Heart right ventricle (tissue), 16 donors: ENCODE measurements at regions not wholly inside any gene's neighbourhood (a gene's known extent, or its start where the extent isn't known, plus 50 kb on each side); places are given as distances from the start of the nearest gene placed in this dataset.

Experiments
- ATAC-seq, 8 donors: fragments of 200-7000 bp; cut with Tn5 transposase; one replicate each; pipeline ENCODE4 v1.9.1; 2020; ENCODE audit warnings: mild to moderate bottlenecking in 8 of 8, moderate library complexity in 8 of 8, moderate number of reproducible peaks in 1 of 8
- DNase-seq, 2 donors: peaks; one replicate each; pipeline ENCODE4 v3.0.0-alpha.2; 2020
- H3K27ac ChIP-seq, 10 donors: fragments of 200-600 bp; sonication (generic) in 2 of 10; one replicate each; pipeline versions ENCODE4 v1.5.0 to v1.8.0; 2020 to 2022; ENCODE audit warnings: mild to moderate bottlenecking in 3 of 10
- H3K27me3 ChIP-seq, 7 donors: fragments of 200-600 bp; one replicate each; pipeline ENCODE4 v1.8.0; 2021 to 2022; ENCODE audit warnings: mild to moderate bottlenecking in 2 of 7
- H3K36me3 ChIP-seq, 9 donors: fragments of 200-600 bp; sonication (generic) in 1 of 9; one replicate each; pipeline versions ENCODE4 v1.5.0 to v1.8.0; 2020 to 2022; ENCODE audit warnings: mild to moderate bottlenecking in 2 of 9
- H3K4me1 ChIP-seq, 9 donors: fragments of 200-600 bp; sonication (generic) in 1 of 9; one replicate each; pipeline versions ENCODE4 v1.5.0 to v1.8.0; 2020 to 2022; ENCODE audit warnings: mild to moderate bottlenecking in 4 of 9
- H3K4me3 ChIP-seq, 10 donors: fragments of 200-600 bp; sonication (generic) in 2 of 10; one replicate each; pipeline versions ENCODE4 v1.5.0 to v1.8.0; 2020 to 2022; ENCODE audit warnings: mild to moderate bottlenecking in 7 of 10, moderate library complexity in 2 of 10
- H3K9me3 ChIP-seq, 11 donors: fragments of 200-600 bp in 10 of 11; sonication (generic) in 2 of 11; one replicate each; pipeline versions ENCODE4 v1.5.0 to v1.8.0; 2013 to 2022; ENCODE audit warnings: mild to moderate bottlenecking in 2 of 11, control low read depth in 1 of 11, moderate library complexity in 1 of 11
- CTCF ChIP-seq, 9 donors: fragments of 200-600 bp; sonication (generic) in 2 of 9; IDR thresholded peaks; one replicate each; pipeline versions ENCODE4 v1.5.0 to v1.8.0; 2021 to 2022; ENCODE audit warnings: antibody characterized with exemption in 9 of 9, mild to moderate bottlenecking in 5 of 9, moderate library complexity in 1 of 9
- WGBS, 2 donors: extraction: QIAGEN DNeasy Blood & Tissue Kit; methylation state at CpG; one replicate each; pipeline ENCODE4 v1.1.7; 2013; ENCODE audit warnings: inconsistent platforms in 1 of 2; 5-methylcytosine and 5-hydroxymethylcytosine counted together
- intact Hi-C, 10 donors: fragments of 100-400 bp; cut with DNase I; formaldehyde crosslinking; loops; one replicate each; pipeline versions ENCODE4 v1.11.1 to v1.14.2; 2022
- donor health status: Arrhythmogenic right ventricular cardiomyopathy.
- donor health status: ischemic (EF 13 %, LVEDD 7.1; RV severe dilation, severe dysfunction).
- donor health status: healthy with polysubstance abuse.
- donor health status: DM: no; HTN: yes; CAD: no.
- donor health status: DM: no; HTN: no; CAD: no.
- donor health status: ischemic (EF 25% LVEDD 6.9; RV normal size, moderate dysfunction).
- donor health status: ischemic (EF 25% LVEDD 5.7; RV mildly dilated, moderate dysfunction).
- donor health status: healthy.
- donor health status: DM: yes; HTN: yes; CAD: no.
- donor health status: Ischemic cardiomyopathy.
- donor health status: ischemic (EF 35%, LVEDD 5.7; RV mildly dilated, moderate dysfunction).
- donor health status: nonischemic (EF 11% LVEDD 7.7; RV severe dilation, severe dysfunction).
- donor health status: DM: yes; HTN: yes; CAD: no.
- donor health status: PGD.
- donor health status: ischemic (EF 29% LVEDD 5.4; RV normal size, mild dysfunction).
- donor health status: nonischemic (EF 23%, LVEDD 6.1; RV moderate dilation, normal function).

- peaks cover 0 to 5% (median 0%) of the 10 kb centered on the region in 7 donors for H3K27me3 ChIP-seq
- H3K4me1 ChIP-seq = no peaks in the 10 kb centered on the region
- no peak for ATAC-seq
- no peaks in the 10 kb centered on the region for H3K36me3 ChIP-seq
- no peak for TF ChIP-seq CTCF (IDR thresholded peaks at IDR 0.05)
- intact Hi-C loops = no loop called here
- no peak for DNase-seq
- H3K4me3 ChIP-seq = no peak overlapping the region
- WGBS, 2 donors = 75 to 80% methylated on average over 4 of the region's 4 CpGs
- peaks cover 0 to 5% (median 0%) of the 10 kb centered on the region in 11 donors for H3K9me3 ChIP-seq
- H3K27ac ChIP-seq = no peak overlapping the region
Measured at GRCh38 chr1:198024336-198024735, 107.2 kb downstream of the LHX9 start.

- DNase-seq (no peak), ATAC-seq (no peak)
- no peaks in the 10 kb centered on the region for H3K4me1 ChIP-seq
- H3K4me3 ChIP-seq = no peak overlapping the region
- peaks cover 0 to 5% (median 0%) of the 10 kb centered on the region in 7 donors for H3K27me3 ChIP-seq
- intact Hi-C loops = no loop called here
- H3K27ac ChIP-seq = no peak overlapping the region
- H3K9me3 ChIP-seq = peaks cover 0 to 5% (median 0%) of the 10 kb centered on the region in 11 donors
- no peak for TF ChIP-seq CTCF (IDR thresholded peaks at IDR 0.05)
- H3K36me3 ChIP-seq = no peaks in the 10 kb centered on the region
Measured at GRCh38 chr1:198024782-198025181, 107.6 kb downstream of the LHX9 start.

- 42 to 66% methylated on average over 2 of the region's 2 CpGs for WGBS, 2 donors
- no peak for DNase-seq
- intact Hi-C loops = no loop called here
Measured at GRCh38 chr1:198030682-198031081, 113.5 kb downstream of the LHX9 start.

GRCh38 chr1:198031086-198031485, 113.9 kb downstream of the LHX9 start:
- TF ChIP-seq CTCF (IDR thresholded peaks at IDR 0.05) = no peak
- Histone ChIP-seq H3K9me3 (no peaks in the 10 kb centered on the region), H3K27me3 (peaks cover 0 to 5% (median 0%) of the 10 kb centered on the region in 7 donors), H3K27ac (no peak overlapping the region), H3K4me3 (no peak overlapping the region), H3K36me3 (no peaks in the 10 kb centered on the region), H3K4me1 (peaks cover 0 to 5% (median 0%) of the 10 kb centered on the region in 9 donors)
- intact Hi-C loops = no loop called here
- DNase-seq (no peak), ATAC-seq (no peak)

More at GRCh38 chr1:198030682-198031081, 113.5 kb downstream of the LHX9 start:
- peaks cover 0 to 5% (median 0%) of the 10 kb centered on the region in 7 donors for H3K27me3 ChIP-seq
- H3K4me1 ChIP-seq = peaks cover 0 to 5% (median 0%) of the 10 kb centered on the region in 9 donors
- no peak for TF ChIP-seq CTCF (IDR thresholded peaks at IDR 0.05)
- no peaks in the 10 kb centered on the region for H3K36me3 ChIP-seq
- H3K4me3 ChIP-seq = no peak overlapping the region
- H3K27ac ChIP-seq = no peak overlapping the region
- H3K9me3 ChIP-seq = no peaks in the 10 kb centered on the region
- no peak for ATAC-seq
